DND-41 (cell line): ENCODE measurements at regions not wholly inside any gene's neighbourhood (a gene's known extent, or its start where the extent isn't known, plus 50 kb on each side); places are given as distances from the start of the nearest gene placed in this dataset.
"Not testable (repeated sequence)": the region's sequence is repeated elsewhere in the genome, so short reads cannot be mapped to it uniquely, and the experiment has no call there.

Source experiments
- CTCF ChIP-seq: IDR thresholded peaks from 2 replicates; pipeline ENCODE4 v1.5.1; 2012; ENCODE audit warnings: borderline replicate concordance, low read length, moderate library complexity, mild to moderate bottlenecking; ENCODE audit not compliant: poor library complexity, severe bottlenecking; ENCODE audit errors: extremely low read depth
- EZH2 ChIP-seq: IDR thresholded peaks from 3 replicates; pipeline ENCODE4 v1.6.1; 2012; ENCODE audit warnings: borderline replicate concordance, low read depth, mild to moderate bottlenecking, moderate library complexity, low read length, inconsistent platforms; ENCODE audit not compliant: severe bottlenecking

- TF ChIP-seq CTCF, EZH2: not testable (repeated sequence)
These were observed 134.6 kb downstream of the OTOP1 start for GRCh38 chr4:4092159-4092558.
